KOPT-K1 (cell line): ENCODE measurements at regions not wholly inside any gene's neighbourhood (a gene's known extent, or its start where the extent isn't known, plus 50 kb on each side); places are given as distances from the start of the nearest gene placed in this dataset.

Experiments
- H3K27ac ChIP-seq: fragments of 200-600 bp; sonication (generic); 2 replicates; pipeline ENCODE4 v1.5.1; 2016; ENCODE audit warnings: antibody characterized with exemption, mild to moderate bottlenecking, low read depth, low read length; ENCODE audit not compliant: poor library complexity, severe bottlenecking
- H3K36me3 ChIP-seq: fragments of 200-600 bp; sonication (generic); 2 replicates; pipeline ENCODE4 v1.5.1; 2017; ENCODE audit warnings: antibody characterized with exemption, mild to moderate bottlenecking, low read length, moderate library complexity; ENCODE audit not compliant: insufficient read depth
- H3K9me3 ChIP-seq: fragments of 200-600 bp; sonication (generic); 2 replicates; pipeline ENCODE4 v1.5.1; 2017; ENCODE audit warnings: antibody characterized with exemption, low read length, mild to moderate bottlenecking; ENCODE audit not compliant: insufficient read depth, poor library complexity, severe bottlenecking

GRCh38 chr6:95802978-95803377 lies 212.8 kb upstream of the FUT9 start:
- H3K9me3 ChIP-seq: no peaks in the 10 kb centered on the region
- no peaks in the 10 kb centered on the region for H3K36me3 ChIP-seq
- no peak overlapping the region for H3K27ac ChIP-seq

GRCh38 chr6:95803889-95804288 lies 211.9 kb upstream of the FUT9 start:
- Histone ChIP-seq H3K36me3 (no peaks in the 10 kb centered on the region), H3K9me3 (no peaks in the 10 kb centered on the region), H3K27ac (no peak overlapping the region)

- H3K36me3 ChIP-seq: no peaks in the 10 kb centered on the region
- peak overlapping the region; percentile 61 for H3K27ac ChIP-seq
- no peaks in the 10 kb centered on the region for H3K9me3 ChIP-seq
Measured at GRCh38 chr6:95804847-95805541, 210.8 kb upstream of the FUT9 start.

- Histone ChIP-seq H3K27ac (peak overlapping the region; percentile 61), H3K36me3 (no peaks in the 10 kb centered on the region), H3K9me3 (no peaks in the 10 kb centered on the region)
Measured at GRCh38 chr6:95805699-95806098, 210.1 kb upstream of the FUT9 start.

- H3K36me3 ChIP-seq: no peaks in the 10 kb centered on the region
- H3K27ac ChIP-seq: no peak overlapping the region
- no peaks in the 10 kb centered on the region for H3K9me3 ChIP-seq
Measured at GRCh38 chr6:95815389-95816056, 200.3 kb upstream of the FUT9 start.

- Histone ChIP-seq H3K27ac (no peak overlapping the region), H3K9me3 (no peaks in the 10 kb centered on the region), H3K36me3 (no peaks in the 10 kb centered on the region)
Measured at GRCh38 chr6:95819461-95819860, 196.3 kb upstream of the FUT9 start.

GRCh38 chr6:95819939-95820338 lies 195.8 kb upstream of the FUT9 start:
- H3K36me3 ChIP-seq: no peaks in the 10 kb centered on the region
- no peak overlapping the region for H3K27ac ChIP-seq
- H3K9me3 ChIP-seq: no peaks in the 10 kb centered on the region

GRCh38 chr6:95830859-95831557 lies 184.8 kb upstream of the FUT9 start:
- Histone ChIP-seq H3K9me3 (peaks cover 7% of the 10 kb centered on the region), H3K36me3 (no peaks in the 10 kb centered on the region), H3K27ac (no peak overlapping the region)

- H3K27ac ChIP-seq: no peak overlapping the region
- peaks cover 5% of the 10 kb centered on the region for H3K9me3 ChIP-seq
- no peaks in the 10 kb centered on the region for H3K36me3 ChIP-seq
Measured at GRCh38 chr6:95837890-95838289, 177.9 kb upstream of the FUT9 start.

- no peak overlapping the region for H3K27ac ChIP-seq
- H3K36me3 ChIP-seq: no peaks in the 10 kb centered on the region
- no peaks in the 10 kb centered on the region for H3K9me3 ChIP-seq
Measured at GRCh38 chr6:95841560-95841959, 174.2 kb upstream of the FUT9 start.

GRCh38 chr6:95846652-95847051 lies 169.1 kb upstream of the FUT9 start:
- no peak overlapping the region for H3K27ac ChIP-seq
- H3K9me3 ChIP-seq: no peaks in the 10 kb centered on the region
- H3K36me3 ChIP-seq: no peaks in the 10 kb centered on the region

GRCh38 chr6:95847061-95847460 lies 168.7 kb upstream of the FUT9 start:
- H3K36me3 ChIP-seq: no peaks in the 10 kb centered on the region
- H3K27ac ChIP-seq: no peak overlapping the region
- H3K9me3 ChIP-seq: no peaks in the 10 kb centered on the region

- H3K36me3 ChIP-seq: no peaks in the 10 kb centered on the region
- H3K9me3 ChIP-seq: no peaks in the 10 kb centered on the region
- H3K27ac ChIP-seq: no peak overlapping the region
Measured at GRCh38 chr6:95848717-95849116, 167.1 kb upstream of the FUT9 start.

- H3K36me3 ChIP-seq: no peaks in the 10 kb centered on the region
- H3K9me3 ChIP-seq: peaks cover 18% of the 10 kb centered on the region
- H3K27ac ChIP-seq: no peak overlapping the region
Measured at GRCh38 chr6:95856876-95857364, 158.9 kb upstream of the FUT9 start.

GRCh38 chr6:95865857-95866256 lies 149.9 kb upstream of the FUT9 start:
- Histone ChIP-seq H3K36me3 (no peaks in the 10 kb centered on the region), H3K9me3 (no peaks in the 10 kb centered on the region), H3K27ac (no peak overlapping the region)
